ENCODE measurements at regions not wholly inside any gene's neighbourhood (a gene's known extent, or its start where the extent isn't known, plus 50 kb on each side); places are given as distances from the start of the nearest gene placed in this dataset.

GRCh38 chr4:152114562-152114961 is 353.8 kb upstream of the GATB start:
- DNase-seq (ENCODE audit: low spot score, unreplicated experiment): no peak
- Mint-ChIP-seq H3K36me3 (ENCODE audit: insufficient read depth) (no peaks in the 10 kb centered on the region), H3K27me3 (peaks cover 25% of the 10 kb centered on the region), H3K9me3 (ENCODE audit: low read depth) (no peaks in the 10 kb centered on the region), H3K4me3 (ENCODE audit: low read depth) (no peak overlapping the region), H3K4me1 (ENCODE audit: low read depth) (no peaks in the 10 kb centered on the region), H3K27ac (no peak overlapping the region)
- no peak for TF ChIP-seq CTCF (IDR thresholded peaks at IDR 0.05; ENCODE audit: unreplicated experiment)

GRCh38 chr4:152112887-152113286 is 352.1 kb upstream of the GATB start:
- DNase-seq (ENCODE audit: low spot score, unreplicated experiment): no peak
- no peaks in the 10 kb centered on the region for H3K9me3 Mint-ChIP-seq (ENCODE audit: low read depth)
- H3K4me1 Mint-ChIP-seq (ENCODE audit: low read depth): no peaks in the 10 kb centered on the region
- H3K36me3 Mint-ChIP-seq (ENCODE audit: insufficient read depth): no peaks in the 10 kb centered on the region
- peaks cover 30% of the 10 kb centered on the region for H3K27me3 Mint-ChIP-seq
- H3K27ac Mint-ChIP-seq: no peak overlapping the region
- H3K4me3 Mint-ChIP-seq (ENCODE audit: low read depth): no peak overlapping the region
- TF ChIP-seq CTCF (IDR thresholded peaks at IDR 0.05; ENCODE audit: unreplicated experiment): no peak

- no peak overlapping the region for H3K27ac Mint-ChIP-seq
- no peaks in the 10 kb centered on the region for H3K36me3 Mint-ChIP-seq (ENCODE audit: insufficient read depth)
- DNase-seq (ENCODE audit: low spot score, unreplicated experiment): no peak
- H3K4me1 Mint-ChIP-seq (ENCODE audit: low read depth): no peaks in the 10 kb centered on the region
- H3K27me3 Mint-ChIP-seq: peaks cover 23% of the 10 kb centered on the region
- no peak overlapping the region for H3K4me3 Mint-ChIP-seq (ENCODE audit: low read depth)
- no peaks in the 10 kb centered on the region for H3K9me3 Mint-ChIP-seq (ENCODE audit: low read depth)
- TF ChIP-seq CTCF (IDR thresholded peaks at IDR 0.05; ENCODE audit: unreplicated experiment): no peak
Observed at GRCh38 chr4:152112190-152112589, 351.4 kb upstream of the GATB start.

- peaks cover 10% of the 10 kb centered on the region for H3K27me3 Mint-ChIP-seq
- no peak for TF ChIP-seq CTCF (IDR thresholded peaks at IDR 0.05; ENCODE audit: unreplicated experiment)
- DNase-seq (ENCODE audit: low spot score, unreplicated experiment): no peak
- no peak overlapping the region for H3K27ac Mint-ChIP-seq
- H3K36me3 Mint-ChIP-seq (ENCODE audit: insufficient read depth): no peaks in the 10 kb centered on the region
- H3K4me3 Mint-ChIP-seq (ENCODE audit: low read depth): no peak overlapping the region
- no peaks in the 10 kb centered on the region for H3K9me3 Mint-ChIP-seq (ENCODE audit: low read depth)
- H3K4me1 Mint-ChIP-seq (ENCODE audit: low read depth): no peaks in the 10 kb centered on the region
Observed at GRCh38 chr4:152110780-152111179, 350.0 kb upstream of the GATB start.

GRCh38 chr4:152109531-152110509 is 349.0 kb upstream of the GATB start:
- H3K4me1 Mint-ChIP-seq (ENCODE audit: low read depth): peaks cover 3% of the 10 kb centered on the region
- DNase-seq (ENCODE audit: low spot score, unreplicated experiment): no peak

More at GRCh38 chr4:152109531-152110509, 349.0 kb upstream of the GATB start:
- no peaks in the 10 kb centered on the region for H3K36me3 Mint-ChIP-seq (ENCODE audit: insufficient read depth)
- no peak overlapping the region for H3K4me3 Mint-ChIP-seq (ENCODE audit: low read depth)
- peaks cover 10% of the 10 kb centered on the region for H3K27me3 Mint-ChIP-seq
- no peaks in the 10 kb centered on the region for H3K9me3 Mint-ChIP-seq (ENCODE audit: low read depth)
- no peak for TF ChIP-seq CTCF (IDR thresholded peaks at IDR 0.05; ENCODE audit: unreplicated experiment)
- no peak overlapping the region for H3K27ac Mint-ChIP-seq

All from progenitor cell of endocrine pancreas (in vitro differentiated cells).